Loucy (cell line): ENCODE measurements at regions not wholly inside any gene's neighbourhood (a gene's known extent, or its start where the extent isn't known, plus 50 kb on each side); places are given as distances from the start of the nearest gene placed in this dataset.

Experiments used
- CTCF ChIP-seq: fragments of 200-600 bp; sonication (generic); conservative IDR thresholded peaks from 2 replicates; pipeline ENCODE4 v1.5.1; 2014; ENCODE audit warnings: mild to moderate bottlenecking, antibody characterized with exemption, low read length
- EZH2phosphoT487 ChIP-seq: fragments of 200-600 bp; IDR thresholded peaks from 2 replicates; pipeline ENCODE4 v1.6.1; 2018; ENCODE audit warnings: antibody characterized with exemption, mild to moderate bottlenecking, moderate library complexity, borderline replicate concordance

- TF ChIP-seq EZH2phosphoT487, result no peak
- TF ChIP-seq CTCF, result no peak
Measured at GRCh38 chr12:24681570-24681969, 267.3 kb downstream of the BCAT1 start.
